ENCODE measurements at regions not wholly inside any gene's neighbourhood (a gene's known extent, or its start where the extent isn't known, plus 50 kb on each side); places are given as distances from the start of the nearest gene placed in this dataset.

- TF ChIP-seq CTCF (IDR thresholded peaks at IDR 0.05; ENCODE audit: low read depth, low read length, missing input control) (no peak), ZBTB33 (IDR thresholded peaks at IDR 0.05) (no peak)
Measured at GRCh38 chr13:68319384-68319783, 1089.2 kb upstream of the PCDH9 start.
